ENCODE measurements at regions not wholly inside any gene's neighbourhood (a gene's known extent, or its start where the extent isn't known, plus 50 kb on each side); places are given as distances from the start of the nearest gene placed in this dataset.

DNA sequence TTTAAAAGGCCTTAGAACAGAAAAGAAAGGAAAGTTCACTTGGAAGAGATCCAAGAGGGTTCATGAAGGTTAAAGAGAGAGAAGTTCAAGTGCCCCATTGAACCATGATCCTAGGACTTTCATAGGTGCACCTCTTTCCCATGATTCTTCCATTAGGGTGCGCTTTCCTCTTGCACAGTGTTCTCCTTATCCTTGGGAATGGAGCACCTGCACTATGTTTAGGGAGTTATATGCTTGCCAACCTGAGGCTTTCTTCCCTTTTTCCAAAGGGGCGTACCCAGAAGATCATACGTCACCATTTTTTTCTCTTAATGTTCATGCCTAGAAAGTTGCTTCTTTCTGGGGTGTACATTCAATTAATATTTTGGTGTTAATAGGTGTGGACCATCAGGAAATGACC is 908.0 kb upstream of the SORCS1 start:
- H3K27ac ChIP-seq: no peak overlapping the region
- TF ChIP-seq, protein P1, sequence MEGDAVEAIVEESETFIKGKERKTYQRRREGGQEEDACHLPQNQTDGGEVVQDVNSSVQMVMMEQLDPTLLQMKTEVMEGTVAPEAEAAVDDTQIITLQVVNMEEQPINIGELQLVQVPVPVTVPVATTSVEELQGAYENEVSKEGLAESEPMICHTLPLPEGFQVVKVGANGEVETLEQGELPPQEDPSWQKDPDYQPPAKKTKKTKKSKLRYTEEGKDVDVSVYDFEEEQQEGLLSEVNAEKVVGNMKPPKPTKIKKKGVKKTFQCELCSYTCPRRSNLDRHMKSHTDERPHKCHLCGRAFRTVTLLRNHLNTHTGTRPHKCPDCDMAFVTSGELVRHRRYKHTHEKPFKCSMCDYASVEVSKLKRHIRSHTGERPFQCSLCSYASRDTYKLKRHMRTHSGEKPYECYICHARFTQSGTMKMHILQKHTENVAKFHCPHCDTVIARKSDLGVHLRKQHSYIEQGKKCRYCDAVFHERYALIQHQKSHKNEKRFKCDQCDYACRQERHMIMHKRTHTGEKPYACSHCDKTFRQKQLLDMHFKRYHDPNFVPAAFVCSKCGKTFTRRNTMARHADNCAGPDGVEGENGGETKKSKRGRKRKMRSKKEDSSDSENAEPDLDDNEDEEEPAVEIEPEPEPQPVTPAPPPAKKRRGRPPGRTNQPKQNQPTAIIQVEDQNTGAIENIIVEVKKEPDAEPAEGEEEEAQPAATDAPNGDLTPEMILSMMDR (conservative IDR thresholded peaks at IDR 0.05): no peak

DNA sequence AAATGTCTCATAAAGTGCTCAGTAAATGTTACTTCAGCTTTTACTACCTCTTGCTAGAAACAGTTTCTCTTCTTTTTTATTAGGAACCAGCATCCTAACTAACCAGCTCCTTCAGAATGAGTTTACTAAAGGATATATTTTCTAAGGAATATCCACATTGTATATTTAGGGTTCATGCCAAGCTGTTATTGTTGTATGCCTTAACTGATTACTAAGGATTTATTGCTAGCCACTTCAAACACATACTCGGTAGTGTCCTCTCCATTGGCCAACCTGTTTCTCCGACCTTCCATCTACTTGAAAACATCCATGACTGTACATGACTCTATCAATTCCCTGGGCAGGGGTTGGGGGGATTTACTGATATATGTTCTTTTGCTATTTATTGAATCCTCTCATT is 906.3 kb upstream of the SORCS1 start:
- no peak overlapping the region for H3K27ac ChIP-seq
- TF ChIP-seq, protein P1 (conservative IDR thresholded peaks at IDR 0.05): no peak

DNA sequence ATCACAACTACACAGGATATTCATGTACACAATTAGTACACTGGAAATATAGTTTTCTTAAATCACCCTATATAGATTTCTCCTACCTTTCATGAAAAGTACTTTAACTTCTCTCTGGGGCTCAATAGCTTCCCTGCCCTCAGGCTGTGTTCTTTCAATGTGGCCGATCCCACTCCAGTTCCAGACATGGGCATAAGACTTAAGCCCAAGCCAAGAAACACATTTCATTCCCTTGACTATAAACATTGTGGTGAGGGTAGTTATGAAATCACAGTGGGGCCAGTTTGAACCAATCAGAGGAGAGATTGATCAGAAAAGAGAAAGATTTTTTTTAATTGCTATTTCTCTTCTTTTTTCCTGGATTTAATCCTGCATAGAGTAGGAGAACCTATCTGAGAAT is 904.6 kb upstream of the SORCS1 start:
- H3K27ac ChIP-seq: no peak overlapping the region
- TF ChIP-seq, protein P1 (conservative IDR thresholded peaks at IDR 0.05): no peak

DNA sequence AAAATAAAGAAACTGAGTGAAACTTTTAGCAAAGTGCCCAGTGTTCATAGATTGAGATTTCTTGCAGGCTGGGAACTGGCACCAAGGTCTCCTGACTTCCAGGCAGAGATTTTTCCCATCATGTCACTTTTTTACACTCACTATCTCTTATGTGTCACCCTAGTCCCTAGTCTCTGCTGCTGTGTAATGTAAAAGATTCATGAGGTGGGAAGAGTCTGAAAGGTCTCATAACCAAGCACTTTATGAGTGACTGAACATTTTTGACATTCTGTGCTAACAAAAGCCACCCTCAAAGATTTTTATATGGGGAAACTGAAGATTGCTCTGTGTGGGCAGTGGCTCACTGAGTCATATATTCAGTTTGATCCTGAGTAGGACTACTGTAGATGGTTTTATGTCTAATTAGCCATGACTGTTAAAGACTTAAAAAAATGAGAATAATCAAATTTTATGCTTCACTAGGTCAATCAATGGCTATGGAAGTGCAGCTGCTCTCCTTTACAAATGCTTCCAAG is 900.3 kb upstream of the SORCS1 start:
- H3K27ac ChIP-seq: no peak overlapping the region

DNA sequence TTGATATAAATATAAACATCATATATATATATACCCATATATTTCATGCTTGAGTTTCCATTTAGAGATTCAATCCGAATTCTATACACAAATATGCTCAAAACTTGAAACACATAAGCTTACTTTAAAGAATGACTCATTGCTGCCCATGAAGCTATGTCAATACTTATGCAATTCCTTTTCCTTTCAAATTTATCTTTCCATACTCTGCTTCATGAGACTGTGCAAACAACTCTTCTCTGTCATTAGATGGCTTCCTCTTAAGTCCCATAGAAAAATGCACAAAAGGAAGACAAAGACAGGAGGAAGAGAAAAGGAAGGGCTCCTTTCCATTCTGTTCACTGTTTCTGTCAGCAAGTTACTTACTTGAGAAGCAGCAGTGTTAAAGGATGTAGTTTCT is 895.7 kb upstream of the SORCS1 start:
- TF ChIP-seq, protein P1 (conservative IDR thresholded peaks at IDR 0.05): no peak
- H3K27ac ChIP-seq: no peak overlapping the region

More for the DNA sequence above, 900.3 kb upstream of the SORCS1 start:
- TF ChIP-seq, protein P1 (conservative IDR thresholded peaks at IDR 0.05): no peak

DNA sequence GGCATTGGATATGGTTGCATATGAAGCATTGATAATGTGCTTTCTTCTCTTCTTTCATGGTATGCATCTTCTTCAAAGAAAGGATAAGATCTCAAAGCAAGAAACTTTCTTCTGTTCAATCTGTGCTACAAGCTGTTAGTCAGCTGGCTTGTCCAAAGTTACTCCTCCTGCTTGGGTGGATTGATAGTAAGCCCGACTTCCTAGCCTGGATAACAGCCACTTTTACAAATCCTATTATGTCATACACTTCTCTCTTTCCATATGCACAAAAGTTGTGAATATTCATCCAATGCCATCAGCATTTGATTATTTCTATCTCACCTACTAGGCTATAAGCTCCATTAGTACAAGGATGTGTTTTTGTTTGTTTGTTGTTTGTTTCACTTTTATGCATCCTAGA is 891.0 kb upstream of the SORCS1 start:
- TF ChIP-seq, protein P1 (conservative IDR thresholded peaks at IDR 0.05): no peak
- H3K27ac ChIP-seq: no peak overlapping the region

DNA sequence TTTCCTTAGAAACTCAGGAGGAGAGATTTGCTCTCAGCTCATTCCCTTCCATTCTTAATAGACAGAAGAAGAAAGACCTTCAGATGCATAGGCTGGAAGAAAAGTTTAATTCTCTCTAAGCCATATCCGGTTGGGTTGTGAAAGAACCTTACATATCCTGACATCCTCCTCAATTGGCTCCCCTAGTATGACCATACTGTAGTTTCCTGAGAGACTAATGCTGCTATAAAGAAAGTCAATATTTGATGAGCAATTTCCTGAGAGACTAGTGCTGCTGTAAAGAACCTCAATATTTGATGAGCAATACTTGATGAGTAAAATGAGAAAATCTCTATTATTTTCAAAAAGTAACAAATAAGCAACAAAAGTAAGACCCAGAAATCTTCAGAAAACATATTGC is 888.5 kb upstream of the SORCS1 start:
- no peak overlapping the region for H3K27ac ChIP-seq
- TF ChIP-seq, protein P1 (conservative IDR thresholded peaks at IDR 0.05): no peak

Measured in VCaP (cell line).